CD14-positive monocyte (primary cell): ENCODE measurements at regions not wholly inside any gene's neighbourhood (a gene's known extent, or its start where the extent isn't known, plus 50 kb on each side); places are given as distances from the start of the nearest gene placed in this dataset.

Experiments
- DNase-seq, 3 donors: peaks; one replicate each; pipeline ENCODE4 v3.0.0-alpha.2; 2011 to 2022
- H2AFZ ChIP-seq: 2 replicates; pipeline ENCODE4 v1.6.0; 2012; ENCODE audit warnings: mild to moderate bottlenecking, low read depth, low read length, inconsistent platforms; ENCODE audit not compliant: insufficient read depth, poor library complexity, severe bottlenecking
- H3K27ac ChIP-seq, 2 donors: 1 replicate in 1 of 2; 2 replicates in 1 of 2; pipeline ENCODE4 v1.5.1; 2012 to 2013; ENCODE audit warnings: low read length in 2 of 2, control low read depth in 1 of 2, inconsistent platforms in 1 of 2, low read depth in 1 of 2, mild to moderate bottlenecking in 1 of 2
- H3K27me3 ChIP-seq, 2 donors: one replicate each; pipeline versions ENCODE4 v1.6.0 to v1.6.1; 2011 to 2013; ENCODE audit warnings: low read length in 2 of 2; ENCODE audit not compliant: control insufficient read depth in 2 of 2, insufficient read depth in 2 of 2
- H3K36me3 ChIP-seq, 2 donors: replicated peaks in 1 of 2; 1 replicate in 1 of 2; 2 replicates in 1 of 2; pipeline versions ENCODE4 v1.5.1 to v1.6.1; 2012 to 2013; ENCODE audit warnings: low read length in 2 of 2, control low read depth in 1 of 2, inconsistent platforms in 1 of 2, mild to moderate bottlenecking in 1 of 2; ENCODE audit not compliant: insufficient read depth in 2 of 2, control insufficient read depth in 1 of 2
- H3K4me1 ChIP-seq, 2 donors: 1 replicate in 1 of 2; 2 replicates in 1 of 2; pipeline versions ENCODE4 v1.5.1 to v1.6.1; 2012 to 2013; ENCODE audit warnings: low read length in 2 of 2, control low read depth in 1 of 2, inconsistent platforms in 1 of 2, mild to moderate bottlenecking in 1 of 2, moderate library complexity in 1 of 2; ENCODE audit not compliant: insufficient read depth in 2 of 2, control insufficient read depth in 1 of 2
- H3K4me2 ChIP-seq: replicated peaks from 2 replicates; pipeline ENCODE3; 2012; ENCODE audit warnings: low read length, moderate library complexity, mild to moderate bottlenecking; ENCODE audit not compliant: poor library complexity, severe bottlenecking; ENCODE audit errors: extremely low read depth
- H3K4me3 ChIP-seq, 3 experiments: fragments of 200-600 bp in 1 of 3; sonication (generic) in 1 of 3; replicated peaks in 1 of 3; 1 replicate in 2 of 3; 2 replicates in 1 of 3; pipeline ENCODE4 v1.5.1; 2011 to 2013; ENCODE audit warnings: low read length in 3 of 3, mild to moderate bottlenecking in 3 of 3, control low read depth in 2 of 3, low read depth in 2 of 3, inconsistent platforms in 1 of 3, moderate library complexity in 1 of 3
- H3K79me2 ChIP-seq: 2 replicates; pipeline ENCODE4 v1.6.0; 2012; ENCODE audit warnings: mild to moderate bottlenecking, control low read depth, inconsistent platforms, low read length, moderate library complexity; ENCODE audit not compliant: insufficient read depth
- H3K9ac ChIP-seq: 2 replicates; pipeline ENCODE4 v1.6.0; 2017; ENCODE audit warnings: low read length, mild to moderate bottlenecking; ENCODE audit not compliant: insufficient read depth, poor library complexity, severe bottlenecking
- H3K9me3 ChIP-seq, 2 donors: replicated peaks in 1 of 2; 1 replicate in 1 of 2; 2 replicates in 1 of 2; pipeline versions ENCODE4 v1.5.1 to v1.6.1; 2012 to 2013; ENCODE audit warnings: low read length in 2 of 2, control low read depth in 1 of 2; ENCODE audit not compliant: control insufficient read depth in 1 of 2, insufficient read depth in 1 of 2
- H4K20me1 ChIP-seq: 2 replicates; pipeline ENCODE4 v1.6.0; 2012; ENCODE audit warnings: mild to moderate bottlenecking, low read length, control low read depth, moderate library complexity; ENCODE audit not compliant: insufficient read depth
- H3K27ac Mint-ChIP-seq, 7 donors: one replicate each; pipeline ENCODE4 v1.8.0; 2020; ENCODE audit warnings: mild to moderate bottlenecking in 7 of 7, mixed read lengths in 7 of 7, moderate library complexity in 6 of 7, inconsistent platforms in 2 of 7
- H3K27me3 Mint-ChIP-seq, 3 donors: one replicate each; pipeline ENCODE4 v1.8.0; 2021 to 2022; ENCODE audit warnings: low read depth in 3 of 3, mild to moderate bottlenecking in 3 of 3, mixed read lengths in 3 of 3, moderate library complexity in 3 of 3, inconsistent platforms in 1 of 3
- H3K36me3 Mint-ChIP-seq, 2 donors: one replicate each; pipeline ENCODE4 v1.8.0; 2020; ENCODE audit warnings: mixed read lengths in 2 of 2, inconsistent platforms in 1 of 2, mild to moderate bottlenecking in 1 of 2
- H3K4me1 Mint-ChIP-seq: one replicate; pipeline ENCODE4 v1.8.0; 2020; ENCODE audit warnings: mild to moderate bottlenecking, mixed read lengths
- H3K4me3 Mint-ChIP-seq, 2 donors: one replicate each; pipeline ENCODE4 v1.8.0; 2020; ENCODE audit warnings: mild to moderate bottlenecking in 2 of 2, mixed read lengths in 2 of 2, moderate library complexity in 1 of 2
- H3K9me3 Mint-ChIP-seq, 7 donors: one replicate each; pipeline ENCODE4 v1.8.0; 2020 to 2022; ENCODE audit warnings: mixed read lengths in 7 of 7, mild to moderate bottlenecking in 6 of 7, moderate library complexity in 6 of 7, inconsistent platforms in 2 of 7
- CTCF ChIP-seq: fragments of 200-600 bp; IDR thresholded peaks from one replicate; pipeline ENCODE4 v1.8.0; 2022; ENCODE audit warnings: antibody characterized with exemption, mild to moderate bottlenecking
- WGBS: methylation state at CpG from one replicate; pipeline ENCODE4 v1.1.5; 2013; ENCODE audit warnings: missing lambda C conversion rate; ENCODE audit not compliant: insufficient coverage; 5-methylcytosine and 5-hydroxymethylcytosine counted together
- intact Hi-C, 2 donors: fragments of 100-400 bp; cut with micrococcal nuclease; formaldehyde crosslinking; loops; one replicate each; pipeline versions ENCODE4 v1.15.0 to v1.15.1; 2023

- Mint-ChIP-seq H3K9me3 (peaks cover 0 to 2% (median 0%) of the 10 kb centered on the region in 7 donors), H3K36me3 (no peaks in the 10 kb centered on the region), H3K4me3 (no peak overlapping the region), H3K27me3 (peaks cover 5 to 7% (median 5%) of the 10 kb centered on the region in 3 donors), H3K4me1 (peaks cover 27% of the 10 kb centered on the region), H3K27ac (peak overlapping the region in 4 of 7 donors; percentile 24 to 72 (median 62))
- no peak overlapping the region for H3K4me3 ChIP-seq
- H3K9me3 ChIP-seq, result no peaks in the 10 kb centered on the region
- peaks cover 14 to 20% of the 10 kb centered on the region in 2 donors for H3K4me1 ChIP-seq
- 0% methylated on average over 1 of the region's 3 CpGs for whole genome bisulfite sequencing
- no peaks in the 10 kb centered on the region for H4K20me1 ChIP-seq
- no peak overlapping the region for H2AFZ ChIP-seq
- intact Hi-C loops, result loop anchor here (2.0 to 5.0 kb wide), 6 partner anchors 37 to 413 kb away; no protein-coding TSS in a partner anchor
- TF ChIP-seq CTCF, result no peak
- no peak overlapping the region for H3K4me2 ChIP-seq
- H3K36me3 ChIP-seq, result no peaks in the 10 kb centered on the region
- no peak overlapping the region for H3K9ac ChIP-seq
- H3K27me3 ChIP-seq, result peaks cover 0 to 5% of the 10 kb centered on the region in 2 donors
- no peak for DNase-seq
- H3K27ac ChIP-seq, result no peak overlapping the region
- H3K79me2 ChIP-seq, result no peaks in the 10 kb centered on the region
Observed at GRCh38 chr19:28465371-28466086, 747.4 kb downstream of the UQCRFS1 start.

- intact Hi-C loops, result loop anchor here in 1 of 2 donors (2.0 kb wide), 1 partner anchor 245 kb away; no protein-coding TSS in a partner anchor
- no peaks in the 10 kb centered on the region for H3K79me2 ChIP-seq
- Mint-ChIP-seq H3K4me3 (no peak overlapping the region), H3K4me1 (peaks cover 16% of the 10 kb centered on the region), H3K27me3 (peaks cover 3 to 11% (median 5%) of the 10 kb centered on the region in 3 donors), H3K27ac (peak overlapping the region in 1 of 7 donors; percentile 18), H3K36me3 (no peaks in the 10 kb centered on the region), H3K9me3 (peaks cover 0 to 2% (median 0%) of the 10 kb centered on the region in 7 donors)
- H3K9ac ChIP-seq, result no peak overlapping the region
- H3K9me3 ChIP-seq, result no peaks in the 10 kb centered on the region
- no peak for TF ChIP-seq CTCF
- H2AFZ ChIP-seq, result no peak overlapping the region
- H3K27me3 ChIP-seq, result peaks cover 0 to 2% of the 10 kb centered on the region in 2 donors
- no peaks in the 10 kb centered on the region for H4K20me1 ChIP-seq
- H3K4me3 ChIP-seq, result no peak overlapping the region
- WGBS, result 72% methylated on average over 5 of the region's 5 CpGs
- no peak overlapping the region for H3K27ac ChIP-seq
- DNase-seq, result no peak
- no peak overlapping the region for H3K4me2 ChIP-seq
- peaks cover 2 to 6% of the 10 kb centered on the region in 2 donors for H3K4me1 ChIP-seq
- H3K36me3 ChIP-seq, result no peaks in the 10 kb centered on the region
Observed at GRCh38 chr19:28463493-28464053, 749.4 kb downstream of the UQCRFS1 start.
